GM12891 (cell line): ENCODE measurements at regions not wholly inside any gene's neighbourhood (a gene's known extent, or its start where the extent isn't known, plus 50 kb on each side); places are given as distances from the start of the nearest gene placed in this dataset.

Source experiments
- PAX5 ChIP-seq: IDR thresholded peaks from 2 replicates; pipeline ENCODE4 v1.6.1; 2011; ENCODE audit warnings: low read length, moderate library complexity, mild to moderate bottlenecking; ENCODE audit not compliant: insufficient read depth, severe bottlenecking
- POLR2A ChIP-seq: IDR thresholded peaks from 2 replicates; pipeline ENCODE4 v1.6.1; 2011; ENCODE audit warnings: low read depth, low read length, control low read depth
- POLR2AphosphoS5 ChIP-seq: IDR thresholded peaks from 2 replicates; pipeline ENCODE4 v1.6.1; 2011; ENCODE audit warnings: low read depth, low read length, control low read depth
- SPI1 ChIP-seq: IDR thresholded peaks from 2 replicates; pipeline ENCODE4 v1.6.1; 2011; ENCODE audit warnings: low read depth, low read length, control low read depth
- TAF1 ChIP-seq: IDR thresholded peaks from 2 replicates; pipeline ENCODE4 v1.6.1; 2011; ENCODE audit warnings: low read depth, low read length, control low read depth

DNA sequence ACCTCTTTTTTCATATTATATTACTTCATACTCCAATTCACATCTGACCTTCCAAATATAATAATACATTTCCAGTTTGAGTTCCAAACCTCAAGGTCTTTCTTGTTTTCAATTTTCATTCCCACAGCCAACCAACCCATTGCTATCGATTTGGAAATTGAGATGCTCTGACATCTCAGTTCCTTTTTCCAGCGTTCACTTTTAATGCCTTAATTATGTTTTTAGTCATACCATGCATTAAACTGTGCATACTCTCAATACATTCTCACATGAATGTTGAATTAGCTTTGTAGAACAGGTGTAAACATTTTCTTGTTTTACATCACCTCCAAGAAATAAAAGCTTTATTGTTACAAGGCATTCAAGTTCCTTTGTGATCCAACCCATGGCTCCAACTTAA is 294.2 kb upstream of the ANO3 start:
- TF ChIP-seq PAX5 (no peak), POLR2A (no peak), TAF1 (no peak), POLR2AphosphoS5 (no peak), SPI1 (peak; percentile 88)
